Stimulated activated CD4-positive, alpha-beta T cell treated with anti-CD3 and anti-CD28 coated beads, Interleukin-15, amount 100 ng/mL, for 24 hours (primary cell): ENCODE measurements at regions not wholly inside any gene's neighbourhood (a gene's known extent, or its start where the extent isn't known, plus 50 kb on each side); places are given as distances from the start of the nearest gene placed in this dataset.

Source experiments
- DNase-seq: peaks from one replicate; pipeline ENCODE4 v3.0.0-alpha.2; 2020

DNA sequence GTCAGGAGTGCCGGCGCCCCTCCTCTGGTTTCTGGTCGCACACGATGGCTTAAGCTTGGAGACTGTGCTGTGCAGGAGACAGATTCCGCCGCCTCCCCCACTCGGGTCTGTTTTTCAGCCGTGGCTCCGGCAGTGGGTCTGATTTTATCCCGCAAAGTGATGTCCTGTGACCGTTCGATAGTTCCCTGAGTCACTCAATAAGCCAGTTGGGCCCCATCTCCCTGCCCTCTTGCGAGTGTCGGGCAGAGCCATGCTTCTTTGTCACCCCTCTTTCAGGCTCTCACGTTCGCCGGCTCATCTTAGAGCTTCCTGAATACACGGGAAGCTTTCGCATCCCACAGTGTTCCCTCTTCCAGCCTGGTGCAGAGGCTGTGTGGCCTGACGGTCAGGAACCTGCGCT lies 127.8 kb upstream of the RFLNA start:
- no peak for DNase-seq

GRCh38 chr12:124168016-124168786 lies 126.7 kb upstream of the RFLNA start:
- DNase-seq, result no peak

DNA sequence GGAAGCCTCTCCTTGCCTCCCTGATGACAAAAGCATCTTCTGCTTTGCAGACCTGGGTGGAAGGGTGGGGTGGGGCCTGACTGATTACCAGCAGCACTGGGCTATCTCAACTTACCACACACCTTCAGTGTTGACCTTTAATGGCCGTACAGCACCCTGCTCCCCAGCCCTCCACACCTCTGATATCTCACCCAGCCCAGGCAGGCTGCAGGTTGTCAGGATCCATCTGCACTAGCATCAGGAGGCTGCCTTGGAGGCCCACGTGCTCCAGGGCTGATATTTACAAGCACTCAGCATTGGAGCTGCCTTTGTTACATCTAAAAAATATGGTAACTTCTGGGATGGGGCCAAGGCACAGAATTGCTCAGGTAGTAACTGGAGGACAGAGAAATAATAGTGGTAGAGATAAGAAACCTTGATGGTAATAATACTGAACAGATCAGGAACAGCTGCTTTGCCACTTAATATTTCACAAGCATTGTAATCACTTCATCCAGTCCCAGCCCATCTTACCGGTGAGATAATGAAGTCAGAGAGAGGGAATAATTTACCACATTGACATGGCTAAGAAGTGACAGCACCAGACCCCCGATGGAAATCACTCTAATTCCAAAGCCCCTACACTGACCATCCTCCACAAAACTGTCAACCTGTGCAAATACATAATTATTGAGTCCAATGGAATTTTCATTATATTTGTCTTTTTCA lies 125.2 kb upstream of the RFLNA start:
- DNase-seq, result no peak

- no peak for DNase-seq
These were observed 124.1 kb upstream of the RFLNA start for GRCh38 chr12:124170760-124171159.

DNA sequence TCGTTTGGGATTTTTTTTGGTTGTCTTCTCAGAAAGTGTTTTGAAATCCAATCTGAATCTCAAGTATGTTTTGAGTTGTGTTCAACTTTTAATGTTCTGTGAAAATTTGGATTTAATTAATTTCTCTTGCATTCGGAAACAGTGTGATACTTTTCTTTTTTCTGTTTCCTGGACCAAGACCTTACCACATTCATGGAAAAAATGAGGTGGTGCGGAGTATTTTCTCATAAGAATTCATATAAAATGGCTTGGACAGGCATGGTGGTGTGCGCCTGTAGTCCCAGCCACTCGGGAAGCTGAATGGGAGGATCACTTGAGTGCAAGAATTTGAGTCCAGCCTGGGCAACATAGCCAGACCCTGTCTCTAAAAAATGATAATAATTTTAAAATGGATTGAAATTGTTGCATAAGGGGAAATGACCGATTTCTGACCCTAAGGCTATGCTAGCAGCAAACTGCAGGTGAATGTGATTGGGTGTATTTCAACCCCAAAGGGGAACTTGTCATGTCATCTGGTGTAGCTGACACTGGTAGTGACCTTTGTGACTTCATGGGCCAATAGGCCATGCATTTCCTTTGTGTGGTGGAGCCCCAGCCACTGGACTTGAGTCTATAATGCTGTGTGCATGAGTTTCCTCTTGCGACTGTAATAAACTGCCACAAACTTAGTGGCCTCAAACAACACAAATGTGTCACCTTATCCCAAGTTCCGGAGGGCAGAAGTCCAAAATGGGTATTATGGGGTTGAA lies 123.5 kb upstream of the RFLNA start:
- DNase-seq, result no peak

GRCh38 chr12:124172636-124173035 lies 122.3 kb upstream of the RFLNA start:
- DNase-seq, result no peak

- no peak for DNase-seq
These were observed 121.2 kb upstream of the RFLNA start for GRCh38 chr12:124173692-124174091.

GRCh38 chr12:124174451-124175348 lies 120.2 kb upstream of the RFLNA start:
- DNase-seq, result no peak

DNA sequence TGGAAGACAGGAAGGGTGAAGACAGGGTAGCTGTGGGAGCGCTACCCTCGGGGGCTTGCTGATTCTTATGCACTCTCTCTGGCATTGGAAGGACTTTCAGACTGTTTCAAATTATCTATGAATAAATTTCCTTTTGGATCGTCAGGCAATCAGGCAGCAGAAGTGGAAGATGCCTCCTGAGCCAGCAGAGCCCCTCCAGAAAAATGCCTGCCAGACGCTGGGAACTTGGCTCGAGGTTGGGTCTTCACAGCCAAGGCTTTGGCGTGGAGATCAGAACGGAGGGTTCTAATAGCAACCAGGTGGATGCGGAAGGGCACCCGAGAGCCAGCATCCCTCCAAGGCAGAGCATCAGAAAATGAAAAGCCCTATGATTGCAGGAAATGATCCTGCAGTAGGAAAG lies 119.2 kb upstream of the RFLNA start:
- no peak for DNase-seq

- DNase-seq, result no peak
These were observed 117.5 kb upstream of the RFLNA start for GRCh38 chr12:124177276-124177950.

DNA sequence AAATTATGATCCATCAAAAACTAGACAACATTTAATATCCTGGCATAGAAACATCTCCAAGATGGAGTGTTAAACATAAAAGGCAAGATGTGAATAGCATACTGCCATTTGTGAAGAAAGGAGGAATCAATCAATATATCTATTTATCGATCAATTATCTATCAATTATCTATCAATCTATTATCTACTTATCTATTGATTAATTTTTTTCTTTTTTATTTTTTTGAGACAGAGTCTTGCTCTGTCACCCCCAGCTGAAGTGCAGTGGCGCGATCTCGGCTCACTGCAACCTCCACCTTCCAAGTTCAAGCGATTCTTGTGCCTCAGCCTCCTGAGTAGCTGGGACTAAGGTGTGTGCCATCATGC lies 117.0 kb upstream of the RFLNA start:
- no peak for DNase-seq

GRCh38 chr12:124179936-124180607 lies 114.8 kb upstream of the RFLNA start:
- DNase-seq, result no peak

DNA sequence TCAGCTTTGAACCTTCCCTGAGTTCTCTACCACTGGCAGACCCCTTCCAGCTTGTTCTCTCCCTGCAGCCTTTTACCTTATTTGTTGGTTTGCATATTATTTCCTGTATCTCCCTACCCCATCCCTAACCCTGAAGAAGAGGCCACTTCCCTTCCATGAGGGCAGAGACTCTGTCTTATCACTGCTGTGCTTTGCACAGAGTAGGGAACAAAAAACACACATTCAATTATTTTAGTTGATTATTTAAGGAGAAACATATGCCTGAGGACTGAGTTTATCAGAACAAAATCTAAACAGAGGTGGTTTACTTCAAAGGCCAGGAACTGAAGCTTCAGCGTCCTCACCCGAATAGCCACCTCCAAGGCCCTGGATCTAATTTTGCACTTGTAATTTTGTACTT lies 111.7 kb upstream of the RFLNA start:
- no peak for DNase-seq

DNA sequence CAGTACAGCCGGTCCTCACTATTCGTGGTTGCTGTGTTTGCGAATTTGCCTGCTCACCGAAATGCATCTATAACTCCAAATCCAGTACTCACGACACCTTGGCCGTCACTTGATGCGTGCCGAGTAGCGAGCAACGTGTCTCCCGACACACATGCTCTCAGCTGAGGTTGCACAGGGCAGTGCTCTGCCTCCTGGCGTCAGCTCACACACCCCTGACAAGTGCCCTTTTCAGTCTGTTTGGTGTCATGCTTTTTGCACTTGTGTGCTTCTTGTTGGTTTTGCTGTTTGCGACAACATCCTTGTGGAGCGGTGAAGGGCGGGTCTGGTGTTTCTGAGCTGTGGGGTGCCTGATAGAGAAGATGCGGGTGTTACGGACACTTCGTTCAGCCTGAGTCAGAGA lies 110.4 kb upstream of the RFLNA start:
- no peak for DNase-seq

DNA sequence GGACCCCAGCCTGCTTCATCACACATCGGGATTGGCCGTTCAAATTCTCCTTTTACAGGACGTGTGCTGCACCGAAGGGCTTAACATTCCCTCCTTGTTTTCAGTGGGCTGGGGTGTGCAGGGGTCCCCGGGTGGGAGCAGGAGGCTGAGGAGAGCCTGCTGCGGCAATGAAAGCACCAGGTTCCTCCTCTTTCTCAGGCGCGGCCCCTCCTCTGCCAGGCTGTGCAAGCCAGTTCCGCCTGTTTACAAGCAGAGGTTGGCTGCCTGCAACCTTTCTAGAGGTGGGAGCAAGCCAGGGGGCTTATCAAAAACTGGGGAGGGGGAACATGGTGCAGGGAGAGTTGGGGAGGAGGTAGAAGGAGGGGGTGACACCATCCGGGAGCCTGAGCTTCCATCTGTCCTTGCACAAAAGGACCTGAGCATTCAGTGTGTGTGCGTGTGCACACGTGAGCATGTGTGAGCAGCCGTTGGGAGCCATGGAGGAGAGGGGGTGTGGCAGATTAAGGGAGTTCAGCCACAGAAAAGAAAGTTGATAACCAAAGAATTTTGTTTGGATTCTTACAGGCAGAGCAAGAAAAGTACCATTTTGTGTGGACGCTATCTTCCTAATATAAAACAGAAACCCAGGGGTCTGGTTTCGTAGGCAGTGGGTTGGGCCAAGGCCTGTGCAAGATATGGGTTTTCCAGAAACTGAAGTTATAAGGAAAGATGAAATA lies 108.8 kb upstream of the RFLNA start:
- DNase-seq, result no peak

DNA sequence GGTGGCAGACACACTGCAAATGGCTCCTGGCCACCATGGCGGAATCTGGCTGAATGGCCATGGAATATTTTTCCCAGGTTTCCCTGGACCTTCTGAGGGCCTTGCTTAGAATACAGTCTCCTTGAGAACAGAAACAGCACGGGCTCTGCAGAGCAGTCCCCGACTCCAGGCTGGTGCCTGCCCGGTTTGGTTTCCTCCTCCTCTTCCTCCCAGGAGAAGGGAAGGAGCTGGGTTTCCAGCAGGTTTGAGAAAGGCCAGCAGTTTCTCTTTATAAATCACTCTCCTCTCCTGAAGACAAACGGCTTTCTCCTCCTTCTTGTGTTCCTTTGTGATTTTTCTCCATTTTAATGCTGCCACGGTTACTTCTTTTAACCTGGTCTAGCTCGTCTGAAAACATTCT lies 106.8 kb upstream of the RFLNA start:
- no peak for DNase-seq

GRCh38 chr12:124188561-124189405 lies 106.1 kb upstream of the RFLNA start:
- no peak for DNase-seq

DNA sequence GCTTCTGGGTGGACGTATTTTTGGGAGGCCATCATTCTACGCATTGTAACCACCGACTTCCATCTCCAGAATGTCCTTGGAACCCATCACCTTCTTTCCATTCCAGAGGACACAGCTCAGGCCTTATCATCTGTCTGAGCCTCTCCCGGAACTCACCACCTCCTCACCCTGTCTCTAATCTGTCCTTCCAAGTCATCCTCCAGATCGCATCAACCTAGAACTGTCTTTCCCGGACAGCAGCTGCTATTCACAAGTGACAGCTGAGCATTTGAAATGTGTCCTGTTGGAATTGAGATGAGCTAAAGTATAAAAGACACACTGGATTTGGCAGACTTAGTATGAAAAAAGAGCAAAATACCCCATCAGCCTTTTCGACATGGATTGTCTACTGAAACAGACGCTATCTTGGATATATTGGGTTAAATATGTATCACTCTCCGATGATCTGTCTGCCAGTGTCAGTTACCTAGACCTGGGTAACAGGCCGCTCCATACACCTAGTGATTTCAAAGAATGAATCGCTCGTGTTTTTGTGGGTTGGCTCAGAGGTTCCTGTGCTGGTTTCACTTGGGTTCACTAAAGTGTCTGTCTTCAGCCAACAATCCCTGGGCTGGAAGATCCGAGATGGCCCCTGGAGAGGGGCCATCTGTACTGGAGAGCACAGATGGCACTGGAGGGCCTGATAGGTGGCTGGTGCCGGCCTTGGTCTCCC lies 104.4 kb upstream of the RFLNA start:
- no peak for DNase-seq

DNA sequence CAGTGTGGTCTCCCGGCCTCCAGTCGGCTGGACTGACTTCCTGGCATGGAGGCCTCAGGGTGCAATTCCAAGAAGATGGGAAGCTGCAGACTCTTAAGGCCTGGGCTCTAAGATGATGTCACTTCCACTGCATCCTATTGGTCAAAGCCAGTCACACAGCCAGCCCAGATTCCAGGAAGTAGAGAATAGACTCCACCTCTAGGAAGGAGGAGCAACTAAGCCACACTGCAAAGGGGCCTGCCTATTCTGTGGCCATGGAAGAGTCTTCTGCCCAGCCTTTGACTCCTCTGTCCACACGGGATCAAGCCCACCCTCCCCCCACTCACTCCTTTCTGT lies 103.9 kb upstream of the RFLNA start:
- DNase-seq, result no peak

- no peak for DNase-seq
These were observed 102.9 kb upstream of the RFLNA start for GRCh38 chr12:124191966-124192365.
